NOMO-1 treated with DMSO at 0.1 percent for 48 hours (cell line): ENCODE measurements at regions not wholly inside any gene's neighbourhood (a gene's known extent, or its start where the extent isn't known, plus 50 kb on each side); places are given as distances from the start of the nearest gene placed in this dataset.

Experiments
- DNase-seq: peaks from one replicate; lab custom pipeline; 2025; ENCODE audit not compliant: unreplicated experiment; lab: John Stamatoyannopoulos, UW

- DNase-seq: no peak
Measured at GRCh38 chr21:24289539-24289938, 1317.7 kb downstream of the MRPL39 start.

DNA sequence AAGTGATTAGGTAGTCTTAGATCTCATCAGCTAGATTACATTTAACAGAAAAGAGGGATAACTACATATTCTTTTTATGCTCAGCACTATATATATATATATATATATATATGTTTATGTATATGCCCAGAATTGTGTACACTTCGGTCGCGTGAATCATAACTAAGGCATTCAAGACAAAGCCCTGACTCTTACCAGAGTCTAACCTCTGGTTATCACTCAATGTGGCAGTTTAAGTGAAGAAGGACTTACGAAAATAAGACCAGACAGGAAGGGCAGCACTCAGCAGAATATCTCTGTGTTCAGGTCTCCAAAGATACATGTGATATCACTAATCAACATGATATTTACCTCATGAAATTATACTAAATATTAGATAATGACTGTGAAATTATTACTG is 1326.7 kb downstream of the MRPL39 start:
- DNase-seq: no peak

DNA sequence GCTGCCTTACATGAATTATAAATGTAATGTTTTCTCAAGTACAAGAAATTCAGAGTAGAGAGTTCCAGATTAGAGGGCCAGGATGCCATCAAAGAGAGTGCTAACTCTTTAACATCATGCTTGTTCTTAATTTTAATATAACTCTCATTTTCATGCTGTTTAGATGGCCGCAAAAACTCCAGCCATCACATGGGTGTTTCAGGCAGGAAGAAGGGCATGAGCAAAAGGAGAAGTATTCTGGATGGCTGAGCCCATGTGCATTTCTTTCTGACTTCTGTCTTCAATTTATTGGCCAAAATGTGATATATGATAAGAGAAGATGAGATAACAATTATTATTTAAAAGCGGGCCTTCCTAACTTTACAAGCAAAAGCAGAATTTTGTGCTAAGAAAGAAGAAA is 1328.6 kb downstream of the MRPL39 start:
- no peak for DNase-seq

DNA sequence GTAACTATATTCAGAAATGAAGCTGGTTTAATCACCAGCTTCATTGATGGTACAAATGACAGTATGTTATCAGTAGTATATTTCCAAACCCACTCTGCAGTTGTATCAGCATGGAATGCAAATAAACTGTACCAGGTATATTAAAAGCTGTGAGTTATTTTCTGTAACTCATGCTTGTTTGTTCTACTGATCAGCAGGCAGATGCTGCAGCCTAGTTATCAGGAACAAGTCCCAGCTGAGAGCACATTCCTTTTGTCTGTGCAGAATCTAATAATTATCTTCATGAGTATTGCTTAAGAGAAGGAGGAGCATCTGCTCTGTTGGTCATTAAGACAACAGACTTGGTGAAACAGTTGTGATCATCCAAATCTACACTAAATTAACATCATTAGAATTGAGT is 1331.1 kb downstream of the MRPL39 start:
- no peak for DNase-seq

- DNase-seq: no peak
Measured at GRCh38 chr21:24275616-24276015, 1331.7 kb downstream of the MRPL39 start.

- no peak for DNase-seq
Measured at GRCh38 chr21:24272521-24272938, 1334.8 kb downstream of the MRPL39 start.

DNA sequence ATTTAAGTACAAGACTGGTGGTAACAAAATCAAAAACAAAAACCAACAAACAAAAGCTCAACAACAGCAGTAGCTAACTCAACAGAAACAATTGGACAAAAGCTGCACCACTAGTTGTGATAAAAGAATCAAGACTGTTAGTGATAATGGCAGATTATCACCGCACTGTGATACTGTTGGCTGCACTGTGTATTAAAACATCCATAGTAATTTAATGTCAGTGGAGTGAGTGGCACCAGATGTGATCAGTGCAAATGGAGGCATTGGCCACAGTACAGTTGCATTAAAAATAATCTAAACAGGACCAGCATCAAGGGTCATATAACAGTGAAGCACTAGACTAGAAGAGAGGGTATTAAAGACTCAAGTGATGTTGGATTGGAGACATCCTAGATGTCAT is 1341.3 kb downstream of the MRPL39 start:
- DNase-seq: no peak

GRCh38 chr21:24260751-24261150 is 1346.5 kb downstream of the MRPL39 start:
- no peak for DNase-seq

GRCh38 chr21:24259241-24259640 is 1348.0 kb downstream of the MRPL39 start:
- no peak for DNase-seq

- no peak for DNase-seq
Measured at GRCh38 chr21:24255591-24255990, 1351.7 kb downstream of the MRPL39 start.

- no peak for DNase-seq
Measured at GRCh38 chr21:24225431-24225830, 1381.8 kb downstream of the MRPL39 start.

DNA sequence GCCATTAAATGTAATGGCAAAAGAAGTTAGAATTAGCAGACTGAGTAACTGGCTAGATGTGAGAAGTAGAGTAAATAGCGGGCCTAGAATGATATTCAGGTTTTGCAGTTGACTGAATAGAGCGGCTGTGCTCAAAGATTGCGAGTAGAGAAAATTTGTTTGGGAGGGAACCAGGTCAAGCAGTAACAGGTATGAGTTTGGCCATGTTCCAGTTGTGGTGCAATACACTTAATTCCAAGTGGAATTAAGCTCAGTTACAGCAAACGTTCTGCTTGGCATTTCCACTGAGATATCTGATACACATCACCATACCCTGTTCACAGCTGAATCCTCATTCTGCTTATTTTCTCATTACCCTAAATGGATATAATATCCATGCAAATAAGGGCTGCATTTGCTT is 1382.9 kb downstream of the MRPL39 start:
- DNase-seq: no peak

- no peak for DNase-seq
Measured at GRCh38 chr21:24223624-24224023, 1383.7 kb downstream of the MRPL39 start.

GRCh38 chr21:24222676-24223075 is 1384.6 kb downstream of the MRPL39 start:
- DNase-seq: no peak

DNA sequence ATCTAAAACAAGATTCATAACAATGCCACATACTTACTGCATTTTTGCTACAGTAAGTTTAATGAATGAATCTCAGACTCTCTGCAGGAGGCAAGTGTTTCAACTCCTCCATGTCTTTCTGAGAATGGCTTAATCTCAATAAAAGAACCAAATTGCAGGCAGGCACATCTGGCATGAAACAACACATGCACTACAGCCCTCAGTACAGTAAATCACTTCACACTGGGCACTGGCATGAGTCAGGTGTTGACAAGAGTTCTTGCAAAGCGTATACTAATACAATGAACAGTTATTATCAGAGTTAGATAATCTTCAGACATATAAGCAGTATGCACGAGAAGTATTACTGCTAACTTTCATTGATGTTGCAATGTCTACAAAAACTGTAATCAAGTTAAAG is 1386.8 kb downstream of the MRPL39 start:
- DNase-seq: no peak

- no peak for DNase-seq
Measured at GRCh38 chr21:24217151-24217550, 1390.1 kb downstream of the MRPL39 start.

- no peak for DNase-seq
Measured at GRCh38 chr21:24210130-24210529, 1397.2 kb downstream of the MRPL39 start.

DNA sequence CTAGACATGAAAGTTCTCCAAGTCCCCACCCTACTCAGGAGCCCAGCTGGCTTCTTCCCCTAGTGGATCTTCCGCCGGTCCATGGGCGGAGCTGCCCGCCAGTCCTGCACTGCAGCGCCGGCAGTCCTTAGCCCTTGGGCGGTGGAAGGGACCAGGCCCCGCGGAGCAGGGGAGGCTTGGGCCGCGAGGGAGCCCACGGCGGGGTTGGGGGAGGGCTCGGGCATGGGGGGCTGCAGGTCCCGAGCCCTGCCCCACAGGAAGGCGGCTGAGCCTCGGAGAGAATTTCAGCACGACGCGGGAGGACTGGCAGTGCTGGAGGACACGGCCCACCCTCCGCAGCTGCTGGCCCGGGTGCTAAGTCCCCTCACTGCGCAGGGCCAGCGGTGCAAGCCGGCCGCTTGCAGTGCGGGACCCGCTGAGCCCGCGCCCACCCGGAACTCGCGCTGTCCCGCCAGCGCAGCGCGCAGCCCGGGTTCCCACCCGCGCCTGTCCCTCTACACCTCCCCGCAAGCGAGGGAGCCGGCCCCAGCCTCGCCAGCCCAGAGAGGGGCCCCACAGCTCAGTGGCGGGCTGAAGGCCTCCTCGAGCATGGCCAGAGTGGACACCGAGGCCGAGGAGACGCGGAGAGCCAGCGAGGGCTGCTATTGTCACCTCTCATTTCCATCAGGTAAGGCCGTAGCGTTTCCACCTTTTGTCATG is 1398.6 kb downstream of the MRPL39 start:
- no peak for DNase-seq

DNA sequence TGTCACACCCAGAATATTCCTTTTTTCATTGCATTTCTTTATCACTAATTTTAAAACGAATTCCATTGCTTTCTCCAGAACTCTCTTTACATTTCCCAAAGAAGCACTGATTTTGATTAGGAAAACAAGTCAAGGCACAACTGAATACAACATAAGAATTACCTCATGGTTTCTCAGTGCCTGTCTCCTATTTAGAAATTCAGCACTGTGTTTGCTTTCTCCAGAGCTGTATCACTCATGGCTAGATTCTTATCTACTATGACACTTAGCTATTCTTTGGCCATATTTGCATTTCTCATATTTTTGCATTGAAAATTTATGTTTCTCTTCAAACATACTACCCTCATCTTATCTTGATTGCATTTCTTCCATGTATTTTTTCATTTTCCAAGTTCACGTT is 1402.0 kb downstream of the MRPL39 start:
- no peak for DNase-seq

DNA sequence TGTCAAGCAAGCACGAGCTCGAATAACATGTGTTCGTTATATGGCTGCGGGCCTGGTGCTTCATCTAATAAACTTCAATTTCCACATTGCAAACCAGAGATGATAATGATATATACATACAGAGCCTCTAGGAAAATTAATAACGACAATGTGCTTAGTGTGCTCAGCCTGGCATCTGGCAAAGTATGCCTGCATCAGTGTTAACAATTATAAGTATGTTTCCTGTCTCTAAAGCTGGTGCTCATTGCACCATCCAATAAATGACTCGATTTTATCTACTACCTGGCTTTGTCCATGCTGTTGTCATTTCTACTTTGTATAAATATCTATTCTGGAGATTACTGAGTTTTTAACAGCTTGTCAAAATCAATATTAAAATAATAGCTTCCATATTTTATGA is 1402.6 kb downstream of the MRPL39 start:
- no peak for DNase-seq

DNA sequence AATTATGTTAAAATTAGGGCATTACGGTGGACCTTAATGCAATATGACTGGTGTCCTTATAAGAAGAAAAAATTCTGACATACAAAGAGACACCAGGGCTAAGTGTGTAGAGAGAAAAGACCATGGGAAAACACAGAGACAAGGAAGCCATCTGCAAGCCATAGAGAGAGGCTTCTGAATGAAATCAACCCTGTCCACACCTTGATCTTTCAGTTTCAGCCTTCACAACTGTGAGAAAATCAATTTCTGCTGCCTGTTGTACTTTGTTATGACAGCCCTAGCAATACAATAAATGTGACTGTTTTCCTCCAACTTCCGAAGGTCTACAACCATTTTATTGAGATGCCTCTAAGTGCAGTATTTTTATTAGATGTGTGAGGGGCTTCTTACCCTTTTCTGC is 1407.2 kb downstream of the MRPL39 start:
- no peak for DNase-seq

DNA sequence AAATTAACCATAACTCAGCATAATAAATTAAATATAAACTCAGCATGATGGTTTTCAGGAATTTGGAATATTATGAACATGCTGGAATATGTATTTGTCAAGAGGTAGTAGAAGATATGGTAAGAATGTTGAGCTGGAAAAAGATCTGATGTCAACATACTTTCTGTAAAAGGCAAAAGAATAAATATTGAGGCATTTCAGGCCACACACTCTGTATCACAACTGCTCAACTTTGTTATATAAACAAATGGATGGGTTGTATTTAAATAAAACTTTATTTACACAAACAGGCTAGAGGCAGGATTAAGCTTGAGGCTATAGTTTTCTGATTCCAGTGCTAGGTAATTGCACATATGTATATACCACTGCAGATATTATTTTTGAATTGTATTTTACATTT is 1409.4 kb downstream of the MRPL39 start:
- no peak for DNase-seq

DNA sequence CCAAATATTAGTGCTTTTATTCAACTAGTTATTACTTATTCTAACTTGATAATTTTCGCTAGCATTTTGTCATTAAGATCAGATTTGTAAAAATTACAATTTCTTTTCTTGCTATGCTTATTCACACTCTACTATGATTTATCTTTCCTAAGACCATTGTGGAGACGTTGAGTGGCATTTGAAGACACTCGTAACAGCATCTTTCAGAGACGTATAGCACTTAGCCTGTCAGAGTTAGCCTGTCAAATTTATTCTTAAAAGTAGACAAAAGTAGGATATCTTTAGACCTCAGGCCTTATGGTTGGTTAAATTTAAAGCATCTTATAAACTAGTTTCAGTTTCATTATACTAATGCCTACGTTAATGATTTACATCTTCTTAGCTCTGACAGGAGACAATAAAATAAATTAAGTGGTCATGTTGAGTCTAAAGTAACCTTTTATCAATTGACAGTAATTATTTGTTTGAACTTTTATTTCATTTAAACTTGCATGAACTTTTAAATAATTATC is 1410.1 kb downstream of the MRPL39 start:
- no peak for DNase-seq
